GM19324 (cell line): ENCODE measurements at regions not wholly inside any gene's neighbourhood (a gene's known extent, or its start where the extent isn't known, plus 50 kb on each side); places are given as distances from the start of the nearest gene placed in this dataset.
"Not testable (repeated sequence)": the region's sequence is repeated elsewhere in the genome, so short reads cannot be mapped to it uniquely, and the experiment has no call there.

Experiments used
- ATAC-seq: cut with Tn5 transposase; IDR thresholded peaks from one replicate; pipeline ENCODE4 v1.9.1; 2021; ENCODE audit warnings: mild to moderate bottlenecking, moderate library complexity; ENCODE audit not compliant: unreplicated experiment, low FRiP score

- ATAC-seq: no peak
Observed at GRCh38 chr3:161599697-161600096, 103.1 kb downstream of the OTOL1 start.

- no peak for ATAC-seq
Observed at GRCh38 chr3:161600173-161600572, 103.6 kb downstream of the OTOL1 start.

- no peak for ATAC-seq
Observed at GRCh38 chr3:161602475-161602874, 105.9 kb downstream of the OTOL1 start.

- ATAC-seq: no peak
Observed at GRCh38 chr3:161602918-161603317, 106.3 kb downstream of the OTOL1 start.

- ATAC-seq: no peak
Observed at GRCh38 chr3:161607056-161607455, 110.4 kb downstream of the OTOL1 start.

GRCh38 chr3:161619351-161619750 is 122.7 kb downstream of the OTOL1 start:
- ATAC-seq: no peak

- ATAC-seq: no peak
Observed at GRCh38 chr3:161630794-161631193, 134.2 kb downstream of the OTOL1 start.

GRCh38 chr3:161631536-161631935 is 134.9 kb downstream of the OTOL1 start:
- no peak for ATAC-seq

GRCh38 chr3:161637559-161637958 is 141.0 kb downstream of the OTOL1 start:
- ATAC-seq: no peak

- ATAC-seq: not testable (repeated sequence)
Observed at GRCh38 chr3:161639095-161639494, 142.5 kb downstream of the OTOL1 start.

GRCh38 chr3:161640181-161640580 is 143.6 kb downstream of the OTOL1 start:
- ATAC-seq: no peak

- ATAC-seq: no peak
Observed at GRCh38 chr3:161641287-161641686, 144.7 kb downstream of the OTOL1 start.

GRCh38 chr3:161644891-161645635 is 148.5 kb downstream of the OTOL1 start:
- ATAC-seq: no peak

GRCh38 chr3:161647936-161648470 is 151.4 kb downstream of the OTOL1 start:
- no peak for ATAC-seq

GRCh38 chr3:161649900-161650484 is 153.4 kb downstream of the OTOL1 start:
- no peak for ATAC-seq

- ATAC-seq: no peak
Observed at GRCh38 chr3:161657786-161658185, 161.2 kb downstream of the OTOL1 start.

GRCh38 chr3:161671141-161671540 is 174.5 kb downstream of the OTOL1 start:
- no peak for ATAC-seq

GRCh38 chr3:161672478-161672877 is 175.9 kb downstream of the OTOL1 start:
- no peak for ATAC-seq

GRCh38 chr3:161673866-161674265 is 177.3 kb downstream of the OTOL1 start:
- ATAC-seq: no peak

GRCh38 chr3:161674402-161674801 is 177.8 kb downstream of the OTOL1 start:
- ATAC-seq: no peak

- ATAC-seq: not testable (repeated sequence)
Observed at GRCh38 chr3:161681831-161682230, 185.2 kb downstream of the OTOL1 start.

- ATAC-seq: no peak
Observed at GRCh38 chr3:161682715-161683114, 186.1 kb downstream of the OTOL1 start.
